ENCODE measurements at regions not wholly inside any gene's neighbourhood (a gene's known extent, or its start where the extent isn't known, plus 50 kb on each side); places are given as distances from the start of the nearest gene placed in this dataset.

- Histone ChIP-seq H3K9me3 (ENCODE audit: control insufficient read depth, insufficient read depth, low read depth, low read length) (no peaks in the 10 kb centered on the region), H3K36me3 (ENCODE audit: control insufficient read depth in 2 of 2, insufficient read depth in 1 of 2, low read length in 2 of 2) (no peaks in the 10 kb centered on the region), H3K4me3 (ENCODE audit: low read depth, low read length) (no peak overlapping the region), H3K4me1 (ENCODE audit: control insufficient read depth, insufficient read depth, low read length) (no peaks in the 10 kb centered on the region), H3K27ac (ENCODE audit: extremely low read depth, low read depth, low read length) (no peak overlapping the region)
- POLR2A ChIA-PET: no interaction called here
- no peak for TF ChIP-seq ZNF423 (tag by site-specific recombination; IDR thresholded peaks at IDR 0.05)
- no peak for TF ChIP-seq ZNF10 (tag by site-specific recombination; IDR thresholded peaks at IDR 0.05)
- no peak for TF ChIP-seq REPIN1 (tag by site-specific recombination; IDR thresholded peaks at IDR 0.05; ENCODE audit: low read depth)
- TF ChIP-seq ZNF645 (tag by site-specific recombination; IDR thresholded peaks at IDR 0.05): no peak
- TF ChIP-seq ZNF266 (tag by site-specific recombination; IDR thresholded peaks at IDR 0.05; ENCODE audit: low read depth): no peak
- no peak for TF ChIP-seq ZNF830 (tag by site-specific recombination; IDR thresholded peaks at IDR 0.05; ENCODE audit: low read depth)
- TF ChIP-seq PRDM1 (tag by site-specific recombination; IDR thresholded peaks at IDR 0.05): no peak
- no peak for TF ChIP-seq ZFP69B (tag by site-specific recombination; IDR thresholded peaks at IDR 0.05)
- TF ChIP-seq ZNF488 (tag by site-specific recombination; IDR thresholded peaks at IDR 0.05): no peak
- no peak for TF ChIP-seq ZNF23 (tag by site-specific recombination; IDR thresholded peaks at IDR 0.05; ENCODE audit: borderline replicate concordance)
- no peak for TF ChIP-seq ZNF692 (tag by site-specific recombination; IDR thresholded peaks at IDR 0.05)
- no peak for TF ChIP-seq ZSCAN5A (tag by site-specific recombination; IDR thresholded peaks at IDR 0.05)
- TF ChIP-seq ZNF148 (tag by site-specific recombination; IDR thresholded peaks at IDR 0.05; ENCODE audit: borderline replicate concordance): no peak
- CTCF ChIA-PET: no interaction called here
These were observed 133.6 kb downstream of the CASP12 start for GRCh38 chr11:104764710-104765045.

- POLR2A ChIA-PET: no interaction called here
- Histone ChIP-seq H3K9me3 (ENCODE audit: control insufficient read depth, insufficient read depth, low read depth, low read length) (no peaks in the 10 kb centered on the region), H3K4me1 (ENCODE audit: control insufficient read depth, insufficient read depth, low read length) (no peaks in the 10 kb centered on the region), H3K36me3 (ENCODE audit: control insufficient read depth in 2 of 2, insufficient read depth in 1 of 2, low read length in 2 of 2) (no peaks in the 10 kb centered on the region), H3K27ac (ENCODE audit: extremely low read depth, low read depth, low read length) (no peak overlapping the region), H3K4me3 (ENCODE audit: low read depth, low read length) (no peak overlapping the region)
- CTCF ChIA-PET: no interaction called here
- TF ChIP-seq ZFP41 (tag by site-specific recombination; IDR thresholded peaks at IDR 0.05; ENCODE audit: borderline replicate concordance): no peak
- TF ChIP-seq TRIM28 (IDR thresholded peaks at IDR 0.05; ENCODE audit: borderline replicate concordance, low read length): no peak
- no peak for TF ChIP-seq ZNF398 (tag by site-specific recombination; IDR thresholded peaks at IDR 0.05)
These were observed 134.1 kb downstream of the CASP12 start for GRCh38 chr11:104763930-104764709.

Measured in HEK293 (cell line).